ENCODE measurements at regions not wholly inside any gene's neighbourhood (a gene's known extent, or its start where the extent isn't known, plus 50 kb on each side); places are given as distances from the start of the nearest gene placed in this dataset.
"Not testable (repeated sequence)": the region's sequence is repeated elsewhere in the genome, so short reads cannot be mapped to it uniquely, and the experiment has no call there.

DNA sequence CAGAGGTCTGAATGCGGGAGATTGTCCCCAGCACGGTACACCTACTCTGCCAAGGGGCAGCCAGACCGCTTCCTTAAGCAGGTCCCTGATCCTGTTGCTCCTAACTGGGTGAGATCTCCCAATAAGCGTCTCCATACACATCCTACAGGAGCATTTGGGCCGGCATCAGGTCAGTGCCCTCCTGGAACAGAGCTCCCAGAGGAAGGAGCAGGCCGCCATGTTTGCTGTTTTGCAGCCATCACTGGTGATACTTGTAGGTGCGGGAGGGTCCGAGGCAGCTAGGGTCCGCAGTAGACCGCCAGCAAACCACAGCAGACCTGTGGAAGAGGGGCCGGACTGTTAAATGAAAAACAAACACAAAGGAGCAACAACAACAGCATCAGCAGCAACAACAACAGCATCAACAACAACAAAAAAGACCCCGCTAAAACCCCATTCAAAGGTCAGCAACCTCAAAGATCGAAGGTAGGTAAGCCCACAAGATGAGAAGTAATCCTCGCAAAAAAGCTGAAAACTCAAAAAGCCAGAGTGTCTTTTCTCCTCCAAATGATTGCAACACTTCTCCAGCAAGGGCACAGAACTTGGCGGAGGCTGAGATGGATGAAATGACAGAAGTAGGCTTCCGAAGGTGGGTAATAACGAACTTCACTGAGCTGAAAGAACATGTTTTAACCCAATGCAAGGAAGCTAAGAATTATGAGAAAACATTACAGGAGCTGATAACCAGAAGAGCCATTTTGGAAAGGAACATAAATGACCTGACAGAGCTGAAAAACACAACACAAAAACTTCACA, 79.0 kb upstream of the CDH7 start:
- POLR2A ChIA-PET: no interaction called here
- Mint-ChIP-seq H3K27ac (no peak overlapping the region), H3K36me3 (no peaks in the 10 kb centered on the region), H3K4me3 (no peak overlapping the region), H3K9me3 (peaks cover 3% of the 10 kb centered on the region), H3K4me1 (no peaks in the 10 kb centered on the region), H3K27me3 (no peaks in the 10 kb centered on the region)
- ATAC-seq (ENCODE audit: low read depth): no peak
- DNase-seq: no peak

DNA sequence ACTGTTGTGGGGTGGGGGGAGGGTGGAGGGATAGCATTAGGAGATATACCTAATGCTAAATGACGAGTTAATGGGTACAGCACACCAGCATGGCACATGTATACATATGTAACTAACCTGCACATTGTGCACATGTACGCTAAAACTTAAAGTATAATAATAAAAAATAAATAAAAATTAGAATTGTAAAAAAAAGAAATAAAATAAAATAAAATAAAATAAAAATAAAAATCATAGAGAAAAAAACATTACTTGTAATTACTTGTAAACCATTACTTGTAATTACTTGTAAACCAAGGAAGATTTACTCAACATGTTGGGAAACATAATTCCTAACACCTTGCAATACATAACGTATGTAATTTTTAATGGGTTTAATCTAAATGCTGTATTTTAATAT, 80.7 kb upstream of the CDH7 start:
- H3K27ac Mint-ChIP-seq; ATAC-seq (ENCODE audit: low read depth); H3K27me3 Mint-ChIP-seq; H3K36me3 Mint-ChIP-seq; H3K4me1 Mint-ChIP-seq; POLR2A ChIA-PET; H3K9me3 Mint-ChIP-seq; DNase-seq; H3K4me3 Mint-ChIP-seq: not testable (repeated sequence)

- ATAC-seq (ENCODE audit: low read depth) (no peak), DNase-seq (no peak)
- H3K4me1 Mint-ChIP-seq: no peaks in the 10 kb centered on the region
- POLR2A ChIA-PET: no interaction called here
- no peak overlapping the region for H3K4me3 Mint-ChIP-seq
- no peaks in the 10 kb centered on the region for H3K36me3 Mint-ChIP-seq
- H3K27me3 Mint-ChIP-seq: no peaks in the 10 kb centered on the region
- no peak overlapping the region for H3K27ac Mint-ChIP-seq
- peaks cover 8% of the 10 kb centered on the region for H3K9me3 Mint-ChIP-seq
Measured at GRCh38 chr18:65661391-65661790, 89.4 kb upstream of the CDH7 start.

DNA sequence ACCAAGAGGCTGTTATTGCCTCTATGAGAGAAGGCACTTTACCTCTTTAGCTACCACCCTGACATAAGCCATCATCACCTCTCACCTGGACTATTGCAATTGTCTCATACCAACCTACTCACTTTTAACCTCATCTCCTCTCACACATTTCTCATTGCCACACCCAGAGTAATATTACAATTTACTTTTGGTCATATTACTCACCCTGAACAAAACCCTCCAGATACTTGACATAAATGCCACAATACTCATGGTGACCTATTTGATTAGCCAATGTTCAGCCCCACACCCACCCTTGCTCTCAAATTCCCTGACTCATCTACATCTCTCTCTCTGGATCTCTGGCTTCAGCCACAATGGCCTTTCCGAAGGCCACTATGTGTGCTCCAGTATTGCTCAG, 90.9 kb upstream of the CDH7 start:
- H3K9me3 Mint-ChIP-seq: peaks cover 11% of the 10 kb centered on the region
- H3K27me3 Mint-ChIP-seq: no peaks in the 10 kb centered on the region

GRCh38 chr18:65659312-65659711, 91.5 kb upstream of the CDH7 start:
- H3K9me3 Mint-ChIP-seq: peaks cover 11% of the 10 kb centered on the region
- H3K27ac Mint-ChIP-seq: no peak overlapping the region
- H3K4me1 Mint-ChIP-seq: no peaks in the 10 kb centered on the region
- H3K27me3 Mint-ChIP-seq: no peaks in the 10 kb centered on the region
- ATAC-seq (ENCODE audit: low read depth): no peak
- no peak for DNase-seq
- POLR2A ChIA-PET: no interaction called here
- no peak overlapping the region for H3K4me3 Mint-ChIP-seq
- H3K36me3 Mint-ChIP-seq: no peaks in the 10 kb centered on the region

More for the DNA sequence above, 90.9 kb upstream of the CDH7 start:
- no peaks in the 10 kb centered on the region for H3K36me3 Mint-ChIP-seq
- H3K27ac Mint-ChIP-seq: no peak overlapping the region
- no peak overlapping the region for H3K4me3 Mint-ChIP-seq
- no peak for ATAC-seq (ENCODE audit: low read depth)
- POLR2A ChIA-PET: no interaction called here
- no peaks in the 10 kb centered on the region for H3K4me1 Mint-ChIP-seq
- DNase-seq: no peak

GRCh38 chr18:65651192-65651591, 99.6 kb upstream of the CDH7 start:
- DNase-seq: no peak
- Mint-ChIP-seq H3K27me3 (no peaks in the 10 kb centered on the region), H3K36me3 (no peaks in the 10 kb centered on the region), H3K27ac (no peak overlapping the region), H3K9me3 (peaks cover 2% of the 10 kb centered on the region), H3K4me1 (no peaks in the 10 kb centered on the region), H3K4me3 (no peak overlapping the region)
- POLR2A ChIA-PET: no interaction called here
- ATAC-seq (ENCODE audit: low read depth): no peak

DNA sequence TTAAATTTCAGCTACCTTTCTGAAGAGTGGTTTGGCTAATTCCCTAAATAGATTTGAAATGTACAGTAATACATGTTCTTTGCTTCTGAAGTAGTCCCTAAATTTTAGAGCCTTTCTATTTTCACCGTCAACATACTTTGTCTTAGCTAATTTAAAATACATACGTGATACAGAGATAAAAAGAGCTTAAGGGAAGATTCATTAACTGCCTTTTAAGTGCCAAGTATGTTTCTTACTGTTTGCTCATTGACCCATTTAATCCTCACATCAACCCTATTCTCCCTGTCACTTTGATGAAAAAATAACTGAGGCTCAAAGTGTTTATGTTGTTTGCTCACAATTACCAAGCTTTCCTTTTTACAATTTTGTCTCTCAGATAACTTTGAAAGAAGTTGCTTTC, 118.6 kb upstream of the CDH7 start:
- Mint-ChIP-seq H3K36me3 (no peaks in the 10 kb centered on the region), H3K27ac (no peak overlapping the region), H3K4me3 (no peak overlapping the region), H3K27me3 (no peaks in the 10 kb centered on the region), H3K9me3 (no peaks in the 10 kb centered on the region), H3K4me1 (no peaks in the 10 kb centered on the region)
- no peak for DNase-seq
- no peak for ATAC-seq (ENCODE audit: low read depth)
- POLR2A ChIA-PET: no interaction called here

- POLR2A ChIA-PET: no interaction called here
Measured at GRCh38 chr18:65631766-65632165, 119.0 kb upstream of the CDH7 start.

DNA sequence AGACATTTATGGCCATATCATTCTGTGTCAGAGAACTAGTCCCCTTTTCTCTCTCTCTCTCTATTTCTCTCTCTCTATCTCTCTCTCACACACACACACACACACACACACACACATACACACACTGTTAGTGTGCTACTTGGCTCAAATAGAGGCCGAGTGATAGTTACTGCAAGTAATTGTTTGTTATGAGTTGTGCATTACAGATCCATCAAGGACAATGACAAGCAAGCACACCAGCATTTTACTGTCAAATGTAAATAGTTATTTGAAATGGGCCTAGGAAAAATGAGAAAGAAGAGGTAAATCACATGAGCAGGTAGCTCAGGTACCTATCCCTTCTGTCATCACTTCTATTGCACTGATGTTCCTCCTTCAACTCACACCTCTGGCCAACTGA, 122.4 kb upstream of the CDH7 start:
- no peaks in the 10 kb centered on the region for H3K4me1 Mint-ChIP-seq
- no peak for DNase-seq
- no peak overlapping the region for H3K27ac Mint-ChIP-seq
- POLR2A ChIA-PET: no interaction called here
- no peaks in the 10 kb centered on the region for H3K27me3 Mint-ChIP-seq
- no peak overlapping the region for H3K4me3 Mint-ChIP-seq
- peaks cover 1% of the 10 kb centered on the region for H3K9me3 Mint-ChIP-seq
- H3K36me3 Mint-ChIP-seq: no peaks in the 10 kb centered on the region
- ATAC-seq (ENCODE audit: low read depth): no peak

More at GRCh38 chr18:65631766-65632165, 119.0 kb upstream of the CDH7 start:
- DNase-seq: no peak
- H3K27me3 Mint-ChIP-seq: no peaks in the 10 kb centered on the region
- H3K4me1 Mint-ChIP-seq: no peaks in the 10 kb centered on the region
- H3K4me3 Mint-ChIP-seq: no peak overlapping the region
- H3K9me3 Mint-ChIP-seq: no peaks in the 10 kb centered on the region
- no peaks in the 10 kb centered on the region for H3K36me3 Mint-ChIP-seq
- H3K27ac Mint-ChIP-seq: no peak overlapping the region
- no peak for ATAC-seq (ENCODE audit: low read depth)

- no peaks in the 10 kb centered on the region for H3K27me3 Mint-ChIP-seq
- H3K9me3 Mint-ChIP-seq: peaks cover 1% of the 10 kb centered on the region
- ATAC-seq (ENCODE audit: low read depth): no peak
- DNase-seq: no peak
- no peak overlapping the region for H3K27ac Mint-ChIP-seq
- H3K4me3 Mint-ChIP-seq: no peak overlapping the region
- POLR2A ChIA-PET: no interaction called here
- no peaks in the 10 kb centered on the region for H3K4me1 Mint-ChIP-seq
- H3K36me3 Mint-ChIP-seq: no peaks in the 10 kb centered on the region
Measured at GRCh38 chr18:65623676-65624075, 127.1 kb upstream of the CDH7 start.

GRCh38 chr18:65622436-65622835, 128.4 kb upstream of the CDH7 start:
- POLR2A ChIA-PET: no interaction called here

GRCh38 chr18:65620076-65620696, 130.6 kb upstream of the CDH7 start:
- no peak for DNase-seq
- no peak overlapping the region for H3K27ac Mint-ChIP-seq
- H3K4me3 Mint-ChIP-seq: no peak overlapping the region
- no peak for ATAC-seq (ENCODE audit: low read depth)
- H3K36me3 Mint-ChIP-seq: no peaks in the 10 kb centered on the region
- H3K27me3 Mint-ChIP-seq: no peaks in the 10 kb centered on the region
- H3K9me3 Mint-ChIP-seq: peaks cover 1% of the 10 kb centered on the region
- POLR2A ChIA-PET: no interaction called here
- no peaks in the 10 kb centered on the region for H3K4me1 Mint-ChIP-seq

More at GRCh38 chr18:65622436-65622835, 128.4 kb upstream of the CDH7 start:
- Mint-ChIP-seq H3K27ac (no peak overlapping the region), H3K4me3 (no peak overlapping the region), H3K36me3 (no peaks in the 10 kb centered on the region), H3K9me3 (peaks cover 1% of the 10 kb centered on the region), H3K4me1 (no peaks in the 10 kb centered on the region), H3K27me3 (no peaks in the 10 kb centered on the region)
- DNase-seq: no peak
- no peak for ATAC-seq (ENCODE audit: low read depth)

DNA sequence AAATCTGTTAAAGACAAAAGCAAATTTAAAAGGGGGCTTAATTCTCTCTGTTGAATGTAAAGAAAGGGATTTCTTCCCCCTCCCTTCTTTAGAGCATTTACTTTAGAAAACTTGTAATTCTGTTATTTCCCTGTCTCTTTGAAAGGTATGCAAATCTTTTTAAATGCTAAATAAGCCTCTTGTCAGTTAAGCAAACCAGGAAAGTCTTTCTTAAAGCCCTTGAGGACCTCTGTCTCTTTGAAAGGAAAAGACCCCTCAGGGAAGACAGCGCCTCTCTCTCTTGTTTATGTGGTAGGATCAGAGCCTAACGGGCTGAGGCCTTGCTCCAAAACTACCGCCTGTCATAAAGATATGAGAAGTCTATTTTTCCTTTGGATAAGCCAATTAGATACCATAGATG, 139.9 kb upstream of the CDH7 start:
- no peak for ATAC-seq (ENCODE audit: low read depth)
- no peak overlapping the region for H3K27ac Mint-ChIP-seq
- H3K4me3 Mint-ChIP-seq: no peak overlapping the region
- H3K9me3 Mint-ChIP-seq: peaks cover 3% of the 10 kb centered on the region
- no peaks in the 10 kb centered on the region for H3K36me3 Mint-ChIP-seq
- no peaks in the 10 kb centered on the region for H3K27me3 Mint-ChIP-seq
- DNase-seq: no peak
- no peaks in the 10 kb centered on the region for H3K4me1 Mint-ChIP-seq
- POLR2A ChIA-PET: no interaction called here

DNA sequence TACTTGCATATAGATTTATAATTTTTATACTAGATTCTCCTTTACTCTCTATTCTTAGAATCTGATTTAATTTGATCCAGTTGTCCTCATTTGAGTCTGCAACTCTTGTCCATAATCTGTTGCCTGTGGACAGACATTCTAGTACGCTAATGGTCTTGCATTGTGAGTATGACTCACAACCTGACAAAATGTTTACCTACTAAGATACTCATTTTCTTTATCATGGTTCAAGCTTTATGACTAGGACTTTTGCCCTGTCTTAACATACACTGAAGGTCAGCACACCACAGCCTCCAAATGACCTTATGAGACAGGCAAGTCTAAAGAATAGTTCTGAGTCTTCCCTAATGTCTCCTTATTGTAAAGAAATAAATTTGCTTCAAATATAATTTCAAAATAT, 142.3 kb upstream of the CDH7 start:
- DNase-seq (no peak), ATAC-seq (ENCODE audit: low read depth) (no peak)
- no peak overlapping the region for H3K4me3 Mint-ChIP-seq
- no peaks in the 10 kb centered on the region for H3K36me3 Mint-ChIP-seq
- H3K9me3 Mint-ChIP-seq: peaks cover 3% of the 10 kb centered on the region
- no peak overlapping the region for H3K27ac Mint-ChIP-seq
- POLR2A ChIA-PET: no interaction called here
- no peaks in the 10 kb centered on the region for H3K27me3 Mint-ChIP-seq
- H3K4me1 Mint-ChIP-seq: no peaks in the 10 kb centered on the region

Data from activated naive CD8-positive, alpha-beta T cell treated with anti-CD3 and anti-CD28 coated beads, Interleukin-2, amount 10 ng/mL, durations not matched to agents 7 days and 5 days (primary cell).